GM12878 (cell line): ENCODE measurements at regions not wholly inside any gene's neighbourhood (a gene's known extent, or its start where the extent isn't known, plus 50 kb on each side); places are given as distances from the start of the nearest gene placed in this dataset.

Experiments used
- ATAC-seq: fragments of 200-7000 bp; cut with Tn5 transposase; 3 replicates; pipeline ENCODE4 v1.9.1; 2020; ENCODE audit warnings: mild to moderate bottlenecking, moderate library complexity
- BruUV-seq: library from RNA; stranded (reverse); fragments of 400-500 nt; replicated peaks from 2 replicates; lab custom pipeline; 2021; lab: Mats Ljungman, UMichigan
- CTCF ChIA-PET: fragments of 300-600 bp; sonication (Branson Sonifier 250); formaldehyde crosslinking; extraction: SDS; loops from one replicate; lab custom pipeline; 2021; ENCODE audit warnings: inconsistent platforms; lab: Yijun Ruan, JAX
- POLR2A ChIA-PET: fragments of 350-600 bp; formaldehyde crosslinking; extraction: SDS; loops from one replicate; lab custom pipeline; 2021; ENCODE audit warnings: inconsistent platforms; lab: Charles Lee
- RAD21 ChIA-PET: fragments of 300-600 bp; sonication (Branson Sonifier 250); formaldehyde crosslinking; loops from one replicate; lab custom pipeline; 2023; ENCODE audit warnings: antibody characterized with exemption; ENCODE audit not compliant: unreplicated experiment; lab: Charles Lee
- SMC1A ChIA-PET: fragments of 300-600 bp; sonication (Branson Sonifier 250); formaldehyde crosslinking; loops from one replicate; lab custom pipeline; 2023; ENCODE audit not compliant: unreplicated experiment, uncharacterized antibody; lab: Charles Lee
- DNase-seq: peaks from one replicate; pipeline ENCODE4 v3.0.0-alpha.2; 2011; ENCODE audit warnings: low read depth, low spot score
- FAIRE-seq: peaks from 3 replicates; lab custom pipeline; 2011; peaks lifted over from hg19 to GRCh38; lab: Jason Lieb, UNC
- H2AFZ ChIP-seq: 2 replicates; pipeline ENCODE4 v1.6.0; 2011; ENCODE audit warnings: low read depth, low read length, control low read depth; ENCODE audit not compliant: control insufficient read depth
- H3K27ac ChIP-seq: 2 replicates; pipeline ENCODE4 v1.5.1; 2011; ENCODE audit warnings: control low read depth; ENCODE audit not compliant: control insufficient read depth, insufficient read depth
- H3K27me3 ChIP-seq, 2 experiments: replicated peaks in 1 of 2; 2 replicates each; pipeline versions ENCODE4 v1.6.0 to v1.6.1; 2011; ENCODE audit warnings: low read length in 1 of 2; ENCODE audit not compliant: control insufficient read depth in 2 of 2, insufficient read depth in 2 of 2
- H3K36me3 ChIP-seq, 2 experiments: 2 replicates each; pipeline ENCODE4 v1.5.1; 2011; ENCODE audit warnings: low read length in 1 of 2; ENCODE audit not compliant: control insufficient read depth in 2 of 2, insufficient read depth in 2 of 2
- H3K4me1 ChIP-seq: 2 replicates; pipeline ENCODE4 v1.6.1; 2011; ENCODE audit warnings: mild to moderate bottlenecking, low read length, moderate library complexity, mixed read lengths; ENCODE audit not compliant: control insufficient read depth, insufficient read depth
- H3K4me2 ChIP-seq: 2 replicates; pipeline ENCODE4 v1.6.0; 2011; ENCODE audit warnings: control low read depth; ENCODE audit not compliant: control insufficient read depth, insufficient read depth
- H3K4me3 ChIP-seq: fragments of 200-600 bp; sonication (generic); 2 replicates; pipeline ENCODE4 v1.5.1; 2016
- H3K79me2 ChIP-seq: 2 replicates; pipeline ENCODE4 v1.6.0; 2011; ENCODE audit warnings: low read length; ENCODE audit not compliant: control insufficient read depth, insufficient read depth
- H3K9ac ChIP-seq: 2 replicates; pipeline ENCODE4 v1.8.0; 2011; ENCODE audit warnings: low read length, control low read depth, mixed read lengths; ENCODE audit not compliant: control insufficient read depth, insufficient read depth
- H3K9me3 ChIP-seq: replicated peaks from 3 replicates; pipeline ENCODE4 v1.5.1; 2011; ENCODE audit warnings: mild to moderate bottlenecking, low read length; ENCODE audit not compliant: control insufficient read depth, insufficient read depth
- H4K20me1 ChIP-seq: 2 replicates; pipeline ENCODE4 v1.6.0; 2011; ENCODE audit not compliant: control insufficient read depth, insufficient read depth
- ATF7 ChIP-seq: fragments of 450-650 bp; IDR thresholded peaks from 2 replicates; pipeline ENCODE4 v1.6.1; 2016; ENCODE audit warnings: low read depth, mild to moderate bottlenecking
- CBFB ChIP-seq: IDR thresholded peaks from 2 replicates; pipeline ENCODE4 v1.6.1; 2016; ENCODE audit warnings: antibody characterized with exemption, low read depth
- ETV6 ChIP-seq, 2 experiments: fragments of 450-650 bp in 1 of 2; IDR thresholded peaks in 1 of 2; conservative IDR thresholded peaks in 1 of 2; 2 replicates each; pipeline ENCODE4 v1.6.1; 2014; ENCODE audit warnings: antibody characterized with exemption in 1 of 2, borderline replicate concordance in 1 of 2, low read depth in 1 of 2, mild to moderate bottlenecking in 1 of 2, moderate library complexity in 1 of 2
- GABPA ChIP-seq: IDR thresholded peaks from 2 replicates; pipeline ENCODE4 v1.6.1; 2014; ENCODE audit warnings: antibody characterized with exemption, low read depth, mild to moderate bottlenecking, inconsistent platforms
- JUND ChIP-seq: IDR thresholded peaks from 2 replicates; pipeline ENCODE4 v1.6.1; 2012; ENCODE audit warnings: low read depth, mild to moderate bottlenecking, low read length, improper control_type of control experiment, moderate library complexity
- MYC ChIP-seq: IDR thresholded peaks from 2 replicates; pipeline ENCODE4 v1.6.1; 2011; ENCODE audit warnings: mild to moderate bottlenecking, low read length, moderate library complexity, inconsistent platforms; ENCODE audit not compliant: insufficient read depth, insufficient replicate concordance, insufficient read length, severe bottlenecking
- NFIC ChIP-seq: IDR thresholded peaks from 2 replicates; pipeline ENCODE4 v1.6.1; 2012; ENCODE audit warnings: low read depth, mild to moderate bottlenecking, inconsistent platforms, low read length, moderate library complexity
- POLR2A ChIP-seq: IDR thresholded peaks from 2 replicates; pipeline ENCODE4 v1.6.1; 2011; ENCODE audit warnings: low read depth, mild to moderate bottlenecking, low read length
- RB1 ChIP-seq: fragments of 450-650 bp; formaldehyde crosslinking; IDR thresholded peaks from 2 replicates; pipeline ENCODE4 v1.6.1; 2017; ENCODE audit warnings: mild to moderate bottlenecking, borderline replicate concordance
- RUNX3 ChIP-seq: IDR thresholded peaks from 2 replicates; pipeline ENCODE4 v1.6.1; 2012; ENCODE audit warnings: low read length, inconsistent platforms
- SREBF1 ChIP-seq: IDR thresholded peaks from 2 replicates; pipeline ENCODE4 v1.6.1; 2012; ENCODE audit warnings: mild to moderate bottlenecking, low read length
- ZNF274 ChIP-seq: IDR thresholded peaks from one replicate; pipeline ENCODE4 v1.8.0; 2011; ENCODE audit not compliant: insufficient read length, insufficient read depth
- ZZZ3 ChIP-seq: IDR thresholded peaks from 2 replicates; pipeline ENCODE4 v1.6.1; 2011; ENCODE audit warnings: low read depth; ENCODE audit not compliant: control insufficient read depth, insufficient read length
- WGBS: methylation state at CpG from one replicate; pipeline ENCODE4 v1.1.6; 2016; ENCODE audit warnings: low lambda C conversion rate; ENCODE audit not compliant: insufficient replicate concordance, insufficient coverage; ENCODE audit errors: missing lambda C conversion rate; 5-methylcytosine and 5-hydroxymethylcytosine counted together
- in situ Hi-C: fragments of 300-500 bp; cut with MboI; formaldehyde crosslinking; loops from 9 replicates; pipeline ENCODE4 v1.14.3; 2018; ENCODE audit warnings: mixed read lengths
- intact Hi-C: fragments of 100-400 bp; cut with micrococcal nuclease; formaldehyde crosslinking; loops from one replicate; pipeline ENCODE4 v1.14.2; 2022; ENCODE audit not compliant: unreplicated experiment
- TF ChIP-seq, protein P1 (sequence below): fragments of 450-650 bp; IDR thresholded peaks from 2 replicates; pipeline ENCODE4 v1.6.1; 2017; ENCODE audit warnings: mild to moderate bottlenecking, moderate library complexity
- TF ChIP-seq, protein P2 (sequence below): fragments of 450-650 bp; IDR thresholded peaks from 2 replicates; pipeline ENCODE4 v1.6.1; 2017; ENCODE audit warnings: low read depth, mild to moderate bottlenecking, moderate library complexity

DNA sequence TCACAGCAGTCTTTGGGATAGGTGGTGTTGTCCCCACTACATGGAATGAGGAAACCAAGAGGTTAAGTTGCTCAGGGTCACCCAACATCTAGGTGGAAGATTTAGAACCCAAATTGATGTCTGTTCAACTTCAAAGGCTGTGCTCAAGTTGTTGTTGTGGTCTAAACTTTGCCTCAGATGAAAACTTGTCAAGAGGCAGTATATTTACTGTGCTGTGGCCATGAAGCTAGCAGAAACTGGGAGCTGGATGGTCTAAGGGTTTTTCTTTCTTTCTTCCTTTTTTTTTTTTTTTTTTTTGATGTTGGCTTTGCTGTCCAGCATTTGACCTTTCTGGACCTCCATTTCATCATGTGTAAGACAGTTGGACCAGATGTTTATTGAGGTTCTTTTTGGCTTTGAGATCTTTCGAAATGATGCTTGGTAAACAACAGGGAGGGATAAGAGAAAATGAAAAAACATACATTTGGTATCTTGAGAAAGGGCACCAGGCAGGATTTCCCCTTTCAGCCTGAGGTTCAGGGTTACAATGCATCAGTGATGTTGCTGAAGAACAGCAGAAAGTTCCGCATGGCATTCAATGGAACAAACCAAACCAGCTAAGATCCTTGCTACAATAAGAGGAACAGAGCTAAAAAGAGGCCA is 166.2 kb upstream of the RPS6KA3 start:
- in situ Hi-C loops (no loop called here), intact Hi-C loops (no loop called here)
- Histone ChIP-seq H3K27ac (no peak overlapping the region), H3K4me3 (peak overlapping the region; percentile 5; the same call in 1 of the 2 replicates), H2AFZ (no peak overlapping the region), H3K9ac (no peak overlapping the region), H3K4me2 (peak overlapping the region; percentile 5; the same call in 1 of the 2 replicates), H3K9me3 (no peaks in the 10 kb centered on the region), H4K20me1 (no peaks in the 10 kb centered on the region), H3K4me1 (peaks cover 4% of the 10 kb centered on the region), H3K27me3 (no peaks in the 10 kb centered on the region), H3K79me2 (no peaks in the 10 kb centered on the region), H3K36me3 (no peaks in the 10 kb centered on the region)
- RAD21 ChIA-PET = no interaction called here
- ATAC-seq (peak; percentile 48), DNase-seq (no peak), FAIRE-seq (peak; percentile 69)
- BruUV-seq = no TSS peak
- WGBS = 14% methylated on average over 2 of the region's 2 CpGs
- CTCF ChIA-PET = interaction anchor here (0.7 to 1.3 kb wide), 5 partner anchors 9 to 612 kb away, joined by 3 to 4 read pairs (median 3); no protein-coding TSS in a partner anchor
- SMC1A ChIA-PET = interaction anchor here (2.1 to 3.9 kb wide), 2 partner anchors 14 to 180 kb away, joined by 6 to 9 read pairs; no protein-coding TSS in a partner anchor
- POLR2A ChIA-PET = no interaction called here
- TF ChIP-seq, protein P1, sequence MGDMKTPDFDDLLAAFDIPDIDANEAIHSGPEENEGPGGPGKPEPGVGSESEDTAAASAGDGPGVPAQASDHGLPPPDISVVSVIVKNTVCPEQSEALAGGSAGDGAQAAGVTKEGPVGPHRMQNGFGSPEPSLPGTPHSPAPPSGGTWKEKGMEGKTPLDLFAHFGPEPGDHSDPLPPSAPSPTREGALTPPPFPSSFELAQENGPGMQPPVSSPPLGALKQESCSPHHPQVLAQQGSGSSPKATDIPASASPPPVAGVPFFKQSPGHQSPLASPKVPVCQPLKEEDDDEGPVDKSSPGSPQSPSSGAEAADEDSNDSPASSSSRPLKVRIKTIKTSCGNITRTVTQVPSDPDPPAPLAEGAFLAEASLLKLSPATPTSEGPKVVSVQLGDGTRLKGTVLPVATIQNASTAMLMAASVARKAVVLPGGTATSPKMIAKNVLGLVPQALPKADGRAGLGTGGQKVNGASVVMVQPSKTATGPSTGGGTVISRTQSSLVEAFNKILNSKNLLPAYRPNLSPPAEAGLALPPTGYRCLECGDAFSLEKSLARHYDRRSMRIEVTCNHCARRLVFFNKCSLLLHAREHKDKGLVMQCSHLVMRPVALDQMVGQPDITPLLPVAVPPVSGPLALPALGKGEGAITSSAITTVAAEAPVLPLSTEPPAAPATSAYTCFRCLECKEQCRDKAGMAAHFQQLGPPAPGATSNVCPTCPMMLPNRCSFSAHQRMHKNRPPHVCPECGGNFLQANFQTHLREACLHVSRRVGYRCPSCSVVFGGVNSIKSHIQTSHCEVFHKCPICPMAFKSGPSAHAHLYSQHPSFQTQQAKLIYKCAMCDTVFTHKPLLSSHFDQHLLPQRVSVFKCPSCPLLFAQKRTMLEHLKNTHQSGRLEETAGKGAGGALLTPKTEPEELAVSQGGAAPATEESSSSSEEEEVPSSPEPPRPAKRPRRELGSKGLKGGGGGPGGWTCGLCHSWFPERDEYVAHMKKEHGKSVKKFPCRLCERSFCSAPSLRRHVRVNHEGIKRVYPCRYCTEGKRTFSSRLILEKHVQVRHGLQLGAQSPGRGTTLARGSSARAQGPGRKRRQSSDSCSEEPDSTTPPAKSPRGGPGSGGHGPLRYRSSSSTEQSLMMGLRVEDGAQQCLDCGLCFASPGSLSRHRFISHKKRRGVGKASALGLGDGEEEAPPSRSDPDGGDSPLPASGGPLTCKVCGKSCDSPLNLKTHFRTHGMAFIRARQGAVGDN = no peak
- no peak for TF ChIP-seq RB1
- TF ChIP-seq CBFB = no peak
- no peak for TF ChIP-seq SREBF1
- no peak for TF ChIP-seq MYC
- TF ChIP-seq ZZZ3 = no peak
- peak; percentile 58 for TF ChIP-seq RUNX3
- TF ChIP-seq, protein P2, sequence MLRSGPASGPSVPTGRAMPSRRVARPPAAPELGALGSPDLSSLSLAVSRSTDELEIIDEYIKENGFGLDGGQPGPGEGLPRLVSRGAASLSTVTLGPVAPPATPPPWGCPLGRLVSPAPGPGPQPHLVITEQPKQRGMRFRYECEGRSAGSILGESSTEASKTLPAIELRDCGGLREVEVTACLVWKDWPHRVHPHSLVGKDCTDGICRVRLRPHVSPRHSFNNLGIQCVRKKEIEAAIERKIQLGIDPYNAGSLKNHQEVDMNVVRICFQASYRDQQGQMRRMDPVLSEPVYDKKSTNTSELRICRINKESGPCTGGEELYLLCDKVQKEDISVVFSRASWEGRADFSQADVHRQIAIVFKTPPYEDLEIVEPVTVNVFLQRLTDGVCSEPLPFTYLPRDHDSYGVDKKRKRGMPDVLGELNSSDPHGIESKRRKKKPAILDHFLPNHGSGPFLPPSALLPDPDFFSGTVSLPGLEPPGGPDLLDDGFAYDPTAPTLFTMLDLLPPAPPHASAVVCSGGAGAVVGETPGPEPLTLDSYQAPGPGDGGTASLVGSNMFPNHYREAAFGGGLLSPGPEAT = no peak
- TF ChIP-seq JUND = no peak
- TF ChIP-seq NFIC = peak; percentile 34; the same call in 1 of the 2 replicates
- TF ChIP-seq ATF7 = no peak
- no peak for TF ChIP-seq ZNF274
- no peak for TF ChIP-seq GABPA
- no peak for TF ChIP-seq POLR2A
- TF ChIP-seq ETV6 (conservative IDR thresholded peaks at IDR 0.05 in 1 of 2, IDR thresholded peaks at IDR 0.05 in 1 of 2; ENCODE audit: borderline replicate concordance in 1 of 2, low read depth in 1 of 2) = no peak
